ENCODE measurements at regions not wholly inside any gene's neighbourhood (a gene's known extent, or its start where the extent isn't known, plus 50 kb on each side); places are given as distances from the start of the nearest gene placed in this dataset.

- no peak for DNase-seq
These were observed 167.2 kb upstream of the TAB2 start for GRCh38 chr6:149150301-149150700.

- peak; percentile 46 to 65 (median 63) for DNase-seq
These were observed 166.6 kb upstream of the TAB2 start for GRCh38 chr6:149150801-149151398.

- DNase-seq = no peak
These were observed 165.0 kb upstream of the TAB2 start for GRCh38 chr6:149152521-149152920.

- peak; percentile 63 to 78 (median 72) for DNase-seq
These were observed 164.4 kb upstream of the TAB2 start for GRCh38 chr6:149153100-149153499.

- peak; percentile 26 to 49 (median 34) for DNase-seq
These were observed 163.8 kb upstream of the TAB2 start for GRCh38 chr6:149153693-149154092.

- peak in 2 of 3 donors; percentile 48 to 60 for DNase-seq
These were observed 163.2 kb upstream of the TAB2 start for GRCh38 chr6:149154261-149154821.

GRCh38 chr6:149157126-149157525 is 160.4 kb upstream of the TAB2 start:
- DNase-seq = no peak

GRCh38 chr6:149158076-149158475 is 159.4 kb upstream of the TAB2 start:
- no peak for DNase-seq

GRCh38 chr6:149160943-149161342 is 156.6 kb upstream of the TAB2 start:
- no peak for DNase-seq

GRCh38 chr6:149162924-149163323 is 154.6 kb upstream of the TAB2 start:
- DNase-seq = no peak

GRCh38 chr6:149164199-149164750 is 153.2 kb upstream of the TAB2 start:
- DNase-seq = no peak

- no peak for DNase-seq
These were observed 151.2 kb upstream of the TAB2 start for GRCh38 chr6:149166336-149166735.

- DNase-seq = no peak
These were observed 150.8 kb upstream of the TAB2 start for GRCh38 chr6:149166747-149167146.

- no peak for DNase-seq
These were observed 148.5 kb upstream of the TAB2 start for GRCh38 chr6:149168968-149169367.

- peak; percentile 52 to 61 (median 61) for DNase-seq
These were observed 147.6 kb upstream of the TAB2 start for GRCh38 chr6:149169761-149170511.

- DNase-seq = peak; percentile 68 to 81 (median 70)
These were observed 146.7 kb upstream of the TAB2 start for GRCh38 chr6:149170564-149171452.

- peak; percentile 8 to 28 (median 21) for DNase-seq
These were observed 144.3 kb upstream of the TAB2 start for GRCh38 chr6:149173222-149173621.

GRCh38 chr6:149174962-149175361 is 142.6 kb upstream of the TAB2 start:
- no peak for DNase-seq

- DNase-seq = no peak
These were observed 140.4 kb upstream of the TAB2 start for GRCh38 chr6:149176971-149177667.

- no peak for DNase-seq
These were observed 138.1 kb upstream of the TAB2 start for GRCh38 chr6:149179431-149179830.

GRCh38 chr6:149181304-149181703 is 136.2 kb upstream of the TAB2 start:
- DNase-seq = peak in 2 of 3 donors; percentile 10 to 27

GRCh38 chr6:149182262-149182661 is 135.2 kb upstream of the TAB2 start:
- peak; percentile 73 to 83 (median 82) for DNase-seq
